ENCODE measurements at regions not wholly inside any gene's neighbourhood (a gene's known extent, or its start where the extent isn't known, plus 50 kb on each side); places are given as distances from the start of the nearest gene placed in this dataset. TPM values are rescaled to one million over a fixed set of nuclear protein-coding genes. Genes with fewer than 3 reads are reported as not detected.

GRCh38 chr1:227369102-227369760 is 50.9 kb upstream of the CDC42BPA start (continued):
- TF ChIP-seq ZHX1 (conservative IDR thresholded peaks at IDR 0.05; ENCODE audit: low read length) (no peak), RBM25 (IDR thresholded peaks at IDR 0.05; ENCODE audit: low read depth, low read length, severe bottlenecking) (no peak), SRSF7 (optimal IDR thresholded peaks at IDR 0.05; ENCODE audit: low read depth, low read length) (no peak), CBFA2T3 (IDR thresholded peaks at IDR 0.05) (0 out of 2 replicates have a peak, but pooled peaks have one; percentile 46), ZNF384 (IDR thresholded peaks at IDR 0.05; ENCODE audit: low read depth, low read length) (peak; percentile 89)

Small RNAs in the stretch of these regions (small RNA-seq; reads per million reads assigned to genes)
- gene AL451054.2: not detected
- not detected for gene BTF3P9
